HFF-Myc (cell line): ENCODE measurements at regions not wholly inside any gene's neighbourhood (a gene's known extent, or its start where the extent isn't known, plus 50 kb on each side); places are given as distances from the start of the nearest gene placed in this dataset.

Experiments used
- DNase-seq: peaks from one replicate; pipeline ENCODE4 v3.0.0-alpha.2; 2011; ENCODE audit warnings: low read depth; ENCODE audit errors: extremely low read depth
- H3K4me3 ChIP-seq: replicated peaks from 2 replicates; pipeline ENCODE4 v1.5.1; 2011; ENCODE audit warnings: low read depth, mild to moderate bottlenecking, control low read depth, low read length
- CTCF ChIP-seq: IDR thresholded peaks from 2 replicates; pipeline ENCODE4 v1.5.1; 2012; ENCODE audit warnings: mild to moderate bottlenecking, low read depth, low read length, control low read depth; ENCODE audit errors: missing control alignments

- H3K4me3 ChIP-seq: no peak overlapping the region
- no peak for DNase-seq
- TF ChIP-seq CTCF: no peak
Measured at GRCh38 chr6:150767571-150768018, 97.9 kb upstream of the MTHFD1L start.

GRCh38 chr6:150770637-150771036 is 94.9 kb upstream of the MTHFD1L start:
- no peak for DNase-seq
- TF ChIP-seq CTCF: no peak
- H3K4me3 ChIP-seq: no peak overlapping the region

GRCh38 chr6:150773969-150774368 is 91.5 kb upstream of the MTHFD1L start:
- no peak for TF ChIP-seq CTCF
- H3K4me3 ChIP-seq: no peak overlapping the region
- no peak for DNase-seq

- no peak for DNase-seq
- no peak for TF ChIP-seq CTCF
- no peak overlapping the region for H3K4me3 ChIP-seq
Measured at GRCh38 chr6:150775415-150776203, 89.9 kb upstream of the MTHFD1L start.

GRCh38 chr6:150777736-150778135 is 87.8 kb upstream of the MTHFD1L start:
- TF ChIP-seq CTCF: no peak

GRCh38 chr6:150783813-150784212 is 81.7 kb upstream of the MTHFD1L start:
- no peak for TF ChIP-seq CTCF
- DNase-seq: no peak
- no peak overlapping the region for H3K4me3 ChIP-seq

More at GRCh38 chr6:150777736-150778135, 87.8 kb upstream of the MTHFD1L start:
- no peak overlapping the region for H3K4me3 ChIP-seq
- no peak for DNase-seq
